ENCODE measurements at regions not wholly inside any gene's neighbourhood (a gene's known extent, or its start where the extent isn't known, plus 50 kb on each side); places are given as distances from the start of the nearest gene placed in this dataset.

DNA sequence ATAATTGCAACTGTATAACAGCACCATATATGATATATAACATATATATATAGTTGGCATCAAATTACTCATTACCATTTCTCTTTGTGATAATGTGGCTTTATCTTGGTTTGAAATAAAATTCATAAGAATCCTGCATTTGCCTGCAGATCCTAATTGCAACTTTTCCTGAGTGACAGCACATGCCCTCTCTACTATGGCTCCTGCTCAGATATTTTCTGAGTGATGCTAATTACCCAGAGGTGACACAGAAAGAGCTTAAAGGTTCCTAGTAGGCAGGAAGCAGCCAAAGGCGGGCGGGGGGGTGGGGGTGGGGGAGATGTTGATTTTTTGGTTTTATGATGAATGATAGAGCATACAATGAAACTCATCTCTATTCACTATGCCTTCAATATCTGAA is 370.6 kb downstream of the MFSD1 start:
- DNase-seq = no peak

DNA sequence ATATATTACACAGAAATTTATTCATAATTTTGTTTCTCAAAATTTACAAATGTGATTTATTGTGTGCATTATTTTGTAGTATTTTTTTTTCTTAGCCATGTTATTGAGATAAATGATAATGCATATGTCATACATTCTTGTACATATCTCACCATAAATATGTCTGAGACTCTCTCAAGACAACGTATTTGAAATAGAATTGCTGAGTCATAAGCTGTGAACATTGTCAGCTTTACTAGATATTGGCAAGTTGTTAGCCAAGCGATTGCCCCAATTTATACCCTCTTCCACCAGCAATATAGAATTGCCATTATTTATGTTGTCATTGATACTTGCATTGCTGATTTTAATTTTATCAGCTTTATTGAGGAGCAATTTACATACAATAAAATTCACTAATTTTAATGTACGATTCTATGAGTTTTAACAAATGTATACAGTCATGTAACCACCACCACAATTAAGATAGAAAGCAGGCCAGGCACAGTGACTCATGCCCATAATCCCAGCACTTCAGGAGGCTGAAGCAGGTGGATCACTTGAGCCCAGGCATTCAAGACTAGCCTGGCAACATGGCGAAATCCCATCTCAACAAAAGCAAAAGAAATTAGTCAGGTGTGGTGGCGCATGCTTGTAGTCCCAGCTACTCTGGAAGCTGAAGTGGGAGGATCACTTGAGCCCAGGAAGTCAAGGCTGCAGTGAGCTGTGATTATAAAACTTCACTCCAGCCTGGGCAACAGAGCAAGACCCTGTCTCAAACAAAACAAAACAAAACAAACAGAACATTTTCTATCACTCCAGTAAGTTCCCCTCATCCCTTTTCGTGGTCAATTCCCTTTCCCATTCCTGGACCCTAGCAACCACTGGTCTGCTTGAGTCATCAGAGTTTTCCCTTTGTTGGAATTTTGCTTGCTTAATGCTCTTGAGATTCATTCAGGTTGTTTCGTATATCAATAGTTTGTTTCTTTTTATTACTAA is 373.1 kb downstream of the MFSD1 start:
- no peak for DNase-seq

DNA sequence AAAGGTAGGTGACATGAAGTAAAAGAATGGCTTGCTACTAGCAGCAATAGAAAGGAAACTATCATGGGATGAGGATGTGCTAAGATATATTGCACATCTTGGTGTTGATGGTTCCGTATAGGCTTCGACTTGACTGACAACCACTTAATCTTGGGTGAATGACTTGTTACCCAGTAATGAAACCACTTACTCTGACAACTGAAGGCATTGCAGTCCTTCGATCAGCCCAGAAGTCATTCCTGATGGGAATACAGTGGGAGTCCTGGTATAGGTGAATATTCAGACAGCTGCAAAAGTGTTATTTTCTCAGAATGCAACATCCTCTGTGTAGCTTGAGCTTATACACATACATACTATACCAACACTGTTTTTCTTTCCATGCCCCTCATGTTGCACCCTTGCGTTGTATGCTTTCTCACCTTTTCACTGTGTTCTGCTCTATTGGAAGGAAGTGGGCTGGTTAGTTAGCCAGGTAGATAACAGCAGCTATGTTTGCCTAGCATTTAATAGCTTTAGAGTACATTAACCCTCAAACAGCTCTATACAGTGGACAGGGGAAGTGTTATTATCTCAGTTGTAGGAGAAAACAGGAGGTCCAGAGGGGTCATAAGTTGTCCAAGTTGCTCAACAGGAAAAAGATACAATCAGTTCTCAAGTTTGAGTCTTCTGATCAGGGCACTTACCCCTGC is 376.5 kb downstream of the MFSD1 start:
- no peak for DNase-seq

DNA sequence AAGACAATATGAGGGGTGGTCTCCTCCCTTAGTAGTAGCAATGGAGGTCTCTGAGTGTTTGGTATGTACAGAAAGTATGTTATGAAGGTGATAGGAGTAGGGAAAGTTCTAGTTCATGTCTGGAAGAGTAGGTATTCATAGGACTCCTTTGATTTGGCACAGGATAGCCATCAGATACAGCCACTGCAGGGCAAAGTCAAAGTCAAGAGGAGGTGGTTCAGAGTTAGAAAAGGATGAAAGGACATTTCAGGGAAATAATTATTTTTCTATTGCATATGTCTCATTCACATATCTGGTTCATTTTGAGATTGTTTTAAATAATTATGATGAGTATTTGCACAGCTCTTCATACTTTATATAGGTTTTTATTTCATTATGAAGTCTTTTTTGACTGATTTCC is 381.1 kb downstream of the MFSD1 start:
- DNase-seq = no peak

DNA sequence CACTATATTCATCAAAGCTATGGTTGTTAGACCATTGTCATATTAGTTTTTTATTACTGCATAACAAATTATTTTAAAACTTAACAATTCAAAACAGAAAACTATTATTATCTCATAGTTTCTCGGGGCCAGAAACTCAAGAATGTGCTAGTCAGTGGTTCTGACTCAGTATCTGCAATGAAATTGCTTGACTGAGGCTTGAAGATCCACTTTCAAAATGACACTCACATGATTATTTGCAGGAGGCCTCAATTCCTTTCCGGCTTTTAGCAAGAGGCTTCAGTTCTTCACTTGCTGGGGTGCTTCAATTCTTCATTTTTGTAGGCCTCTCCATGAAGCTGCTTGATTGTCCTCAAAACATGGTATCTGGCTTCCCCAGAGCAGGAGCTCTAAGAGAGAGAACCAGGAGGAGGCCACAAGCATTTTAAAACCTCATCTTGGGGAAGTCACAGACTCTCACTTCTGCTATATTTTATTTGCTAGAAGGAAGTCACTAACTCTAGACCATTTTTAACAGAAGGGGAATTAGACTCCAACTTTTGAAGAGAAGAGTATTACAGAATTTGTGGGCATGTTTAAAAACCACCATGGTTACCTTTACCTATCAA is 383.7 kb downstream of the MFSD1 start:
- DNase-seq = no peak

DNA sequence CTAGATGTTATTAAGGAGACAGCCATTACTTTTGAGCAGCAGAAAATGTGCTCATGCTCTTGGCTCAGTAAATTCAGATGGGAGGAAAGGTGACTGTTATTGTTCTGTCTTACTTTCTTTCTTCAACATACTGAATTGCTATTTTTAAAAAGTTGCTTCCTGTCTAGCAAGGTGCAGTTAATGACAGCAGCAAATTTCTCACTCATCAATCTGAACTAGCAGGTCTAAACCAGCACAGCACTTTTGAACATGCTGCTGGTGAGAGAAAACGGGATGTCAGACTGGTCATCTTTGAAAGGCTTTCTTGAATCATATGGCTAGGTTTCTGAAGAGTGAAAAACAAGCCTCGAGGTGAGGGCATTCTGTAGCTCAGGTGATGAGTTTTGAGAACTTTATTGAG is 384.7 kb downstream of the MFSD1 start:
- no peak for DNase-seq

DNA sequence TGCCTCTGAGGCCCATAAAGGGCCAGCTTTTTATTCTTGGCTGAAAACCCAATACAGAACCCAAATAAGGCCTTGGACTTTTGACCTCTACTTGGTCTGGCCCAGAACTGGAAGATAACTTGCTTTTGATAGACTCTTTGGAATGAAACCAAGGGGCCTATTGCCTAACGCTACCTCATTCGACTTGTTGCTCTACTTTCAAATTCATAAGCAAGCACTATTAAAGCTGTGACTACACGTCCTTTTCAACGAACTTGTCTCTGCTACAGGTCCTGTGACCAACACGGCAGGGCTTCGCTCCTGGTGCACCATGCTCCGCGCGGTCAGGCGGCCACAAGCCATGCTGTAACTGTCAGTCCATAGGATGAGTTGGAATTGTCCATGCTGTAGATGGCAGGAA is 385.4 kb downstream of the MFSD1 start:
- DNase-seq = no peak

DNA sequence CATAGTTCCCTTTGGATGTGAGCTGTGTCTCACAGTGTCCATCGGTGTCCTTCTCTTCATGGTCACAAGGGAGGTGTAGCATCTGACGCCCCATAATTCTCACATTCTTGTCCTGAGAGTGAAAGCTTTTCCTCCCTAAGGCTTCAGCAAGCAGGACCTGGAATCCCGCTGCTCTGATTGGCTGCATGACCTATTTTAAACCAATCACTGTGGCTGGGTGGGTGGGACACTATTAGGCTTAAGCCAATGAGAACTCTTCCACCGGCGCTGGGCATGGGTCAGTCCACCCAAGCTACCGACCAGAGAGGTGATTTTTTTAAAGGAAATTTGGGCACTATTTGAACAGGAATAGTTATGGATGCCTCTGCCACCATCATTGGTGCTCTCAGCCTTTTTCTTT is 385.9 kb downstream of the MFSD1 start:
- DNase-seq = no peak

DNA sequence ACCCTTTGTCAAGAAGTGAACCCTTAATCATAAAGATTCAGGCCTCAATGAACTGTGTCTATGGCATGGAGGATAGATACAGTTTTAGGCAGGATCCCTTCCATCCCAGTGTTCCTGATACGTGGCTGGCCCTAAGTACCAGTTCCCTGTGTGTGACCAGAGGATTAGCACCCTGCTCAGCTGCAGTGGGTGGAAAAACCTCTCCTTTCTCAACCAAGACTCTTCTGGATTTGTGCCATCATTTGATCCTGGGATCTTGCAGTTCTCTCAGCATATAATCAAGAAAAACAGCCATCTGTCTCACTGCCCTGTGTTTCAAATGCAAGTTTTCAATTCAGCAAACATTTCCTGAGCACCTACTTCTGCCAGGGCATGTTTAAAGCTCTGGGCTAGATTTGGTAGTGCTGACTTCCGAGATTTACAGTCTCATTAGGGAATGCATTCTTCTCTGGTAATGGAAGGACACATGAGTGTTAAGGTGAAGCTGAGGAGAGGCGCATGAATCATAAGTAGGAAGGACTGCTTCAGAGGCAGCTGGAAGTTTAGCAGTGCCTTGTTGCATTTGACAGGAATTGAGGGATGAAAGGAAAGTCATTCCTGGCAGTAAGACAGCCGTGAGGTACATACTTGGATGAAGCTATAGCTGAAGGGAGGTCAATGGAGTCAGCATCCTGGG is 388.3 kb downstream of the MFSD1 start:
- DNase-seq = no peak

DNA sequence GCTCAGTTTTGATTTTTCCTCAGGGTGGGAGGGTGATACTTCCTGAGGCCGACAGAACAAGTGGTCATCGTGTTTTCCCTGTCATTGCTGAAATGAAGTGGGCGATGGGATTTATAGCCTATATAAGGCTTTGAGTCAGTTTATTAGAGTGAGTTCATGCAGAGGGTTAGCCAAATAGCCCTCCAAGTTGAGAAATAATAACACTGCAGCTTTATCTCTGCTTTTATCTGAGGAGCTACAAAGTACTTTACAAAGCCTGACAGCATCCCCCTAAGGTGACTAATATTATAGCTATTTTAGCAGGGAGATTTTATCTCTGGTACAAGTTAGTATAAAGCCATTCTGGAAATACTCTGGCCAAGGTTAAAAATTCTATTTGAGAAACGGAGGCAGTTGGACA is 389.6 kb downstream of the MFSD1 start:
- no peak for DNase-seq

DNA sequence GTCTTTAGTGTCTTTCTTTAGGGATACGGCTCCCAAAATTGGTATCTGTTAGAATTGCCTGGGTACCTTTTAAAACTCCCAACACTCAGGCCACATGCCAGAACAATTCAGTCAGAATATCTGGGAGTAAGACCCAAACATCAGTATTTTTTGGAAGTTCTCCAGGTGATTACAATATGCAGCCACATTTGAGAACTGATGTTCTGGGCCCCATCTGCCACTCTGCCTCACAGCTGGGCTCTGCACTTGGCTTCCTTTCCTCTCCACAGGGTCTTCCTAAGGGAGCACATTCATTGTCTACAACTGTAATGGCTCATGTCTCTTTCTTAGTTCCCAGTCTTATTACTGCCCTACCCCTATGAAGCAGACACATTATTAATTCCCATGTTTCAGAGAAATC is 394.5 kb downstream of the MFSD1 start:
- no peak for DNase-seq

DNA sequence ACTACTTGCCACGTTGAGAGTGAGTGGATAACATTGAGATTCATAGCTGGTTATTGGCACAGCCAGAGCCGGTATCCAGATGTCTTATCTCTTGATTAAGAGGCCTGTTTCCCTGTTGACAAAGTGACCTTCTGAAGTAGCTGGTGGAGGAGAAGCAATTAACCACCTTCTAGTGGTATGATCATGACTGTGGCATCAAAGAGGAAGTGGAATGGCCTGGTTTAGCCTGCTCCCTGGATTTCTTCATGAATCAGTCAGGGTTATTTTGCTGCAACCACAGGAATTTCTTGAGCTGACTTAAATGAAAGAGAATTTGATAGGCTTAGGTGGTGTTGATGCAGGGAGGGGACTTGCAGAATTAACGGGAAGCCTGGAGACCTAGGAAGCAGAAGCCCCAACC is 398.3 kb downstream of the MFSD1 start:
- no peak for DNase-seq

DNA sequence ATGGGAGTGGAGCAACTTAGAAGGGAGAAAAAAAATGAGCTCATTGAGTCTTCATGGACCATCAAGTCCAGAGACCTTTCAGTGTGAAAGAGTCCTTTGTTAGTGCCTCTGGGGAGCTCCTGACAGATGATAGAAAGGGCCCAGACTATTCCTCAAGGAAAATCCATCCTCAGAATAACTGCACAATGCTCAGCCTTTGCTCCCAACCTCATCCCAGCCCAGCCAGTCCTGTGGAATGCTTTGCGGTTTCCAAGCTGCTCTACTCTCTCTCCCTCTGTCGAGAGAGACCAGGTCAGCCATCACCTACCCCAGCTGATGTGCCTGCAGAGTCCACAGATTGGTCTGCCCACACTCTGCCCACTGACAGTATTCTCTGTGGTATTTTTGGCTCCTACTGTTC is 406.2 kb downstream of the MFSD1 start:
- DNase-seq = no peak

DNA sequence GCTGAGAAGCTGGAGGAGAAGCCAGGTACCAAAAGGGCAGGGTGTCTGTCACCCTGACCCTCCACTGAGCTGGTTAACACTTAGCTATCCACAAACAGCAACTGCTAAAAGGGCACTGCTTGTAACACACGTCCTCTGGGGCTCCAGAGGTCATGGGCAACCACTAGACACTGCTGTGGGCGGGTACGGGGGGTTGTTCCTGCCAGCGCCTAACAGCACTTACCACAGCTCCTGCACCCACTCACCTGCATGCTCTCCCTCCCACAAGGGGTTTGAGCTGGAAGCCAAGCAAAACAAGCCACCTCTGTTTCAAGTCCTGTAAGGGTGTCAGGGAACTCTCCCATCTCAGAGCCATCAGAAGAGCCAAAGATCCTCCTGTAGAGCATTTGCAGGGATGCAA is 407.6 kb downstream of the MFSD1 start:
- DNase-seq = no peak

DNA sequence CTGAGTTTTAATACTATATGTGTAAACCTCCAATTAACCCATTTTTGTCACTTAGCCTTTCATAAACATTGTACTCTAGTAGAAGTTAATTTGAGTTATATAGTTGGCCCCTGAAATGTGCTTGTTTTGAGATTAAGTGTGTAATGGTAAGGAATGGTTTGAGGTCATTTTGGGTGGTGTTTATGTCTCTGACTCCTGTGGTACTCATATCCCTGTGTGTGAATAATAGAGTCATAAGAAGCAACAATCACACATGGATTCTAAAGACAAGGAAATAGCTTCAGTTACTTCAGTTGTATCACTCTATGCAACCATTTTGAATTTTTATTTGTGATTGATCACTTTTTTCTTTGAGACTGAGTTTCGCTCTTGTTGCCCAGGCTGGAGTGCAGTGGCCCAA is 408.5 kb downstream of the MFSD1 start:
- DNase-seq = no peak

DNA sequence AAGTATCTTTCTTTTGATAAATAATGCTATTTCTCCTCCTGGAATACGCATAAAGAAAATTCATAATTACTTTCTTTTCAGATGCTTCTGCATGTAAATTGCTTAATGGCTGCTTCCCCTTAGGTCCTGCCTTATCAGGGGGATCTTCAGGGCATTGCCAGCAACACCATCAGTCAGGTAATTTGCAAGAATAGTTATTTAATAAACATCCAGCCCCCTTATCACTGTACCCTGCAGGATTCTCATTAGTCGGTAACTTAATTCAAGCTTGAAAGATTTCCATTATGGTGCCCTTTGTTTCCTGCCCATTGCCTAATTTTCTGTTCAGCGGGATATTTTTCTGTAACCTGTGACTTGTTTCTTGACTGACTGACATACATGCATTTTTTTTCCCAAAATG is 414.5 kb downstream of the MFSD1 start:
- DNase-seq = no peak

DNA sequence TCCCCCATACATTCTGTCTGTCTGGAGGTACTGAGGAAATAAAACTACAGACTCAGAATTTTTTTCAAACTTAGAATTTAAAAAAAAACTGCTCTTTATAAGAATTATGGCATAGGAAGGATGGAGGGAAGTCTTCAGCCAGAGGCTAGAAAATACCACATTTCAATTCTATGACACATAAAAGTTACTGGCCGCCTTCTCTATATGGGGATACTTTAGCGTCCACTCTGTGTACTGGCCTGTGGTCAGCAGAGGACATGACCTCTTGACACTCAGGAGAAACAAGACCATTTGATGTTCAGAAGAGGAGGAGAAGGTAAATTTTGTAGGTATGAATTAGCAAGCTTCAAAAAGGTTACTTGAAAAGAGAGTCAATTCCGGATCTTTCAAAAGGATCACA is 417.4 kb downstream of the MFSD1 start:
- DNase-seq = no peak

DNA sequence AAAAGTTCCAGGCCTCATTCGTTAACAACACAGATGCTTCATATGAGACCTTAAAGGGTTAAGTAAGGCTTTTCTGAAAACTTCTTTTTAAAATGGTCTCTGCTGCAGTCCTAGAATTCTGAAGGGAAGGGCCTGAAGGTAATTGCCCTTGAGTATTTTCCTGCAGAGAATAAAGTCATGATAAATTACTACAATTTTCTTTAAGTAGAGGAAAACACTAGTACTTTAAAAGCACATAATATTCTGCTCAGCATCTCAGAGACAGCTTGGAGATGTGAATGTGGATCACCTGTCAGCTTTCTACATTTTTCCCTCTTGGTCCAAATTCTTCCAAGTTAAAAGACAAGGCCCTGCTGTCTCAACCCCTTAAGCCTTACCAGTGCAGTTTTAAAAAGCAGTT is 419.5 kb downstream of the MFSD1 start:
- no peak for DNase-seq

DNA sequence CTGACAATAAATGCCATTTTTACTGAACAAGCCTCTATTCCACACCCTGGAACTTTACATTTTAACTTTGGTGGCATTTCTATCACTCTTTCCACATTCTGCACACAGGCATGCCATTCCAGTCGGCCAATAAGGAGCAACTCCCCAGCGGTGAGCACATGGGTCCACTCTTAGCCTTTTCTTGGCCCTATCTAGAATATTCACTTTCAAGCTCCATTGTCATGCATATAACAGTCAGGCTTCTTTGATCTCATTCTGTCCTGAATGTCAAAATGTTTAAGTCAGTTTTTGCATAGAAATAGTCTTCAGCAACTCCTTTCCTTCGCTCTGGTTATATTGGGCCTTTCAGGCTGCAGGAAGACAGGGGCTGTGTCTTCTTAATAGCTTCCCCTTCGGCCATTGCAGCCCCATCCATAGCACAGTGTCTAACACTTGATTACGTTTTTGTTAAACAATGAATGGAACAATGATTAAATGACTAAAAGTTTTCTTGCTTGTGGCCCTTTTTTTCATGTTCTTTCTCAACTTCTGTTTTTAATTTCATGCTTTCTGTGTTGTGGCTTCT is 427.3 kb downstream of the MFSD1 start:
- no peak for DNase-seq

DNA sequence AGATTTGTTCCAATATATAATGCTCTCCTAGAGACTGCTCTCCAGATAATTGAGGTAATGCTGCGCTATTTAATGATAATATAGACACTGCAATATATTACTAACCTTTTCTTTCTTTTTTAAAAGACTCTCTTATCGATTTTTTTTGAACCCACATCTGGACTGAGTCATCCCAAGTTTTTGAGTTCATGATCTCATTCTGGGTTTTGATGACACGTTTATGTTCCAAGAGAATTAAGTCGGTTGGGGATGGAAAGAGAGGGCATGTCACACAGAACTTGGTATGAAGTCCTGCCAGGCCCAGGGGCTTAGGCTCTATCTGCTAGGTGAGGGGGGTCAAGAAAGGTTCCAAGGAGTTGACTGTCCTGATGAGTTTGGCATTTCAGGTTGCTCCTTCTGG is 431.1 kb downstream of the MFSD1 start:
- no peak for DNase-seq

DNA sequence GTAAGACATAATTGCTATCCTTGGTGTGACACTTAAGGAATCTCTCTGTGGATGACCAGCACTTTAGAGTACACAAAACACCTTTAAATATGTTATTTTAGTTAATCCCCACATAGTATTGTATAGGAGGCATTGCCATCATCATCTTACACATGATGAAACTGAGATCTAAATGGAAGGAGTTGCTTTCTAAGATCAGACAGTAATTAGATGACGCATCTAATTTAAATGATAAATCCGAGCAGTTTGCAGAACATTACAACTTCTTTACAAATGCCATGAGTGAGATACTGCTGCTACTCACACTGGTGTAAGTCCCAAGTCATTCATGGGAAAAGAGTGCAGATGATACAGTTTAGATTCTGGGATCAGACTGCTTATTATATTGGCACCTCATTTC is 431.9 kb downstream of the MFSD1 start:
- no peak for DNase-seq

DNA sequence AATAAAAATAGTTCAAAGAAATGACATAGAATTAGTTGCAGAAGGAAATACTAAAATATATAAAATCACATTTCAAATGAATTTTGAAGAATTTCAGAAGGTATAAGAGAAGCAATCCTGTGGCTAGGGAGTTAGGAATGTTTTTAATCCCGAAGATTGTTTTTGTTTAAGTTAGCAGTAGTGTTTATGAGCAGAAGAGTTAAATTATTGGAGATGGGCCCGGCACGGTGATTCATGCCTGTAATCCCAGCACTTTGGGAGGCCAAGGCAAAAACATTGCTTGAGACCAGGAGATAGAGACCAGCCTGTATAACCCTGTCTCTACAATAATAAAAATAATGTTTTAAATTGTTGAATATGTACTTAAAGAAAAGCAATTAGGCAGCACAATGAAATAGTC is 432.5 kb downstream of the MFSD1 start:
- no peak for DNase-seq

DNA sequence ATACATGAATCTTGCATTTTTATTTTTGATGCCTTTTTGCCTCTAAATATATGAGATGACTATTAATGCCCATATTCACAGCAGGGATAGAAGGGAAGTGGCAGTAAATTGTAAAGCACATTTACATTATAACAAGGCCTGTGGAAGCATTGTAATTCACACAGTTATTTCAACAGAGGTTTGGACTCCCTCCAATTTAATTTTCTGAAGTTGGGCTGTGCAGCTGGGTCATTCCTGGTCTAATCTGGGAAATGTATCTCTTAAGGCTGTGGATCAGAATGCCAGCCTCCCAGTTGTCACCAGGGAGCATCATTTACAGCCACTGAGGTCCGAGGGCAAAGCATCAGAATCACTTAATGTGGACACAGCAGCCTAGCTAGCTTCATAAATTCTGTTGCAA is 434.5 kb downstream of the MFSD1 start:
- DNase-seq = no peak
